Parathyroid adenoma (tissue), 2 donors: ENCODE measurements at regions not wholly inside any gene's neighbourhood (a gene's known extent, or its start where the extent isn't known, plus 50 kb on each side); places are given as distances from the start of the nearest gene placed in this dataset.

ENCODE experiments used
- H2AFZ ChIP-seq: fragments of 300-600 bp; sonication (generic); one replicate; pipeline ENCODE4 v1.7.0; 2017; ENCODE audit warnings: antibody characterized with exemption, mild to moderate bottlenecking
- H3K27ac ChIP-seq: fragments of 300-600 bp; sonication (generic); one replicate; pipeline ENCODE4 v1.7.0; 2017
- H3K27me3 ChIP-seq: fragments of 300-600 bp; sonication (generic); one replicate; pipeline ENCODE4 v1.7.0; 2017; ENCODE audit warnings: low read length; ENCODE audit not compliant: control insufficient read depth, insufficient read depth
- H3K36me3 ChIP-seq: fragments of 300-600 bp; sonication (generic); one replicate; pipeline ENCODE4 v1.7.0; 2017; ENCODE audit warnings: low read length; ENCODE audit not compliant: control insufficient read depth, insufficient read depth
- H3K4me1 ChIP-seq: fragments of 300-600 bp; sonication (generic); one replicate; pipeline ENCODE4 v1.7.0; 2017; ENCODE audit warnings: control low read depth
- H3K4me2 ChIP-seq: fragments of 300-600 bp; sonication (generic); one replicate; pipeline ENCODE4 v1.7.0; 2017; ENCODE audit warnings: low read length
- H3K4me3 ChIP-seq: fragments of 300-600 bp; sonication (generic); one replicate; pipeline ENCODE4 v1.7.0; 2017; ENCODE audit warnings: low read depth, low read length
- H3K79me2 ChIP-seq: fragments of 300-600 bp; sonication (generic); one replicate; pipeline ENCODE4 v1.7.0; 2017; ENCODE audit warnings: control low read depth
- H3K9ac ChIP-seq: fragments of 300-600 bp; sonication (generic); one replicate; pipeline ENCODE4 v1.7.0; 2017; ENCODE audit warnings: mild to moderate bottlenecking
- H3K9me3 ChIP-seq: fragments of 300-600 bp; sonication (generic); one replicate; pipeline ENCODE4 v1.7.0; 2017; ENCODE audit warnings: low read length; ENCODE audit not compliant: control insufficient read depth
- TF ChIP-seq, protein P1 (sequence below): fragments of 300-600 bp; sonication (generic); IDR thresholded peaks from one replicate; pipeline ENCODE4 v1.7.0; 2017; ENCODE audit warnings: antibody characterized with exemption, mild to moderate bottlenecking
- donor health status: primary hyperparathyroidism.

DNA sequence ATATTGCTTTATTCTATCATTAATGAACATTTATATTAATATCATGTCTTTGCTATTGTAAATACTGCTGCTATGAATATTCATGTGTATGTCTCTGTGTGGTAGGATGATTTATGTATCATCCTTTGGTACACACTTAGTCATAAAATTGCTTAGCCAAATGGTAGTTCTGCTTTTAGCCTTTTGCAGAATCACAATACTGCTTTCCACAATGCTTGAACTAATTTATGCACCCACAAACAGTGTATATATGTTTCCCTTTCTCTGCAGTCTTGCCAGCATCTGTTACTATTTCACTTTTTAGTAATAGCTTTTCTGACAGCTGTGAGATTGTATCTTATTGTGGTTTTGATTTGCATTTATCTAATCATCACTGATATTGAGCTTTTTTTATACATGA, 254.3 kb upstream of the RBMY1B start:
- no peak overlapping the region for H3K9ac ChIP-seq
- H3K27me3 ChIP-seq: no peaks in the 10 kb centered on the region
- no peak overlapping the region for H3K4me3 ChIP-seq
- H3K27ac ChIP-seq: no peak overlapping the region
- TF ChIP-seq, protein P1, sequence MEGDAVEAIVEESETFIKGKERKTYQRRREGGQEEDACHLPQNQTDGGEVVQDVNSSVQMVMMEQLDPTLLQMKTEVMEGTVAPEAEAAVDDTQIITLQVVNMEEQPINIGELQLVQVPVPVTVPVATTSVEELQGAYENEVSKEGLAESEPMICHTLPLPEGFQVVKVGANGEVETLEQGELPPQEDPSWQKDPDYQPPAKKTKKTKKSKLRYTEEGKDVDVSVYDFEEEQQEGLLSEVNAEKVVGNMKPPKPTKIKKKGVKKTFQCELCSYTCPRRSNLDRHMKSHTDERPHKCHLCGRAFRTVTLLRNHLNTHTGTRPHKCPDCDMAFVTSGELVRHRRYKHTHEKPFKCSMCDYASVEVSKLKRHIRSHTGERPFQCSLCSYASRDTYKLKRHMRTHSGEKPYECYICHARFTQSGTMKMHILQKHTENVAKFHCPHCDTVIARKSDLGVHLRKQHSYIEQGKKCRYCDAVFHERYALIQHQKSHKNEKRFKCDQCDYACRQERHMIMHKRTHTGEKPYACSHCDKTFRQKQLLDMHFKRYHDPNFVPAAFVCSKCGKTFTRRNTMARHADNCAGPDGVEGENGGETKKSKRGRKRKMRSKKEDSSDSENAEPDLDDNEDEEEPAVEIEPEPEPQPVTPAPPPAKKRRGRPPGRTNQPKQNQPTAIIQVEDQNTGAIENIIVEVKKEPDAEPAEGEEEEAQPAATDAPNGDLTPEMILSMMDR: no peak
- no peaks in the 10 kb centered on the region for H3K9me3 ChIP-seq
- no peak overlapping the region for H3K4me2 ChIP-seq
- no peak overlapping the region for H2AFZ ChIP-seq
- no peaks in the 10 kb centered on the region for H3K36me3 ChIP-seq
- H3K4me1 ChIP-seq: no peaks in the 10 kb centered on the region
- no peaks in the 10 kb centered on the region for H3K79me2 ChIP-seq

DNA sequence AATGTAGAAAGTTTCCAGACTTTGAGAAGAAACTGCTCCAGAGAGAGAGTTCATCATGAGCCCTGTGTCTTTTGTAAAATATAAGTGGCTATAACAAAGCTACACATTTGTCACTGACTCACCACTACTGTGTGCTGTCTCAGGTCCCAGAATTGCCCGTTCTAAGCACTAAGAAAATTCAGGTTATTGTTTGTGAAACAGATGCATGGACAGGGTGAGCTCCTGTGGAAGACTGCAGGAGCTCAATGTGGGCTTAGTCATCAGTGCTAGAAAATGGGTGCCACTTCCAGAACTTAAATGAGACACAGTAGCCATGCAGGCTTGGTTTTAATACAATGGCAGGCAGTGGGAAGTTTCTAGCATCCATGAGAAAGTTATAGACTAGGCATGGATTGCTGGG, 251.4 kb upstream of the RBMY1B start:
- TF ChIP-seq, protein P1: no peak
- H3K4me1 ChIP-seq: no peaks in the 10 kb centered on the region
- H3K4me3 ChIP-seq: no peak overlapping the region
- H3K4me2 ChIP-seq: no peak overlapping the region
- H3K27ac ChIP-seq: no peak overlapping the region
- no peak overlapping the region for H2AFZ ChIP-seq
- H3K27me3 ChIP-seq: no peaks in the 10 kb centered on the region
- H3K9ac ChIP-seq: no peak overlapping the region
- H3K9me3 ChIP-seq: no peaks in the 10 kb centered on the region
- no peaks in the 10 kb centered on the region for H3K79me2 ChIP-seq
- no peaks in the 10 kb centered on the region for H3K36me3 ChIP-seq

DNA sequence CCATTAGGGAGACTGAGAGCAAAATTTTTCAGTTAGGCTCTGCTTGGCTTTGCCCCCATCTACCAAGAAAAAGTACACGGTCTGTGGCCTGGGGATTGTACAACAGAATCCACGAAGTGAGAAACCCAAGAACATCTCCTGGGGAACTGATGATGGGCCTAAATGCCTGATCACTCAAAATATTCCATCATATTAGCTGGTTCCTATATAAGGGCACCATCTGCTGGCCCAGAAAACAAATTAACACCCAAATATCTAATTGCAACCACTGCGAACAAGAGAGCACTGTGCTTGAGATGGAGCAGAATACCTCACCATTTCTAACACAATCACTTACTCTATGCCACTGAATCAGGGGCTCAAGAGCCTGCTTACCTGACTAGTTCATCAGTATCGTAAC, 250.8 kb upstream of the RBMY1B start:
- no peak overlapping the region for H2AFZ ChIP-seq
- no peaks in the 10 kb centered on the region for H3K27me3 ChIP-seq
- H3K4me1 ChIP-seq: no peaks in the 10 kb centered on the region
- no peak overlapping the region for H3K9ac ChIP-seq
- no peaks in the 10 kb centered on the region for H3K36me3 ChIP-seq
- H3K79me2 ChIP-seq: no peaks in the 10 kb centered on the region
- TF ChIP-seq, protein P1: no peak
- H3K4me2 ChIP-seq: no peak overlapping the region
- H3K9me3 ChIP-seq: no peaks in the 10 kb centered on the region
- H3K27ac ChIP-seq: no peak overlapping the region
- no peak overlapping the region for H3K4me3 ChIP-seq

DNA sequence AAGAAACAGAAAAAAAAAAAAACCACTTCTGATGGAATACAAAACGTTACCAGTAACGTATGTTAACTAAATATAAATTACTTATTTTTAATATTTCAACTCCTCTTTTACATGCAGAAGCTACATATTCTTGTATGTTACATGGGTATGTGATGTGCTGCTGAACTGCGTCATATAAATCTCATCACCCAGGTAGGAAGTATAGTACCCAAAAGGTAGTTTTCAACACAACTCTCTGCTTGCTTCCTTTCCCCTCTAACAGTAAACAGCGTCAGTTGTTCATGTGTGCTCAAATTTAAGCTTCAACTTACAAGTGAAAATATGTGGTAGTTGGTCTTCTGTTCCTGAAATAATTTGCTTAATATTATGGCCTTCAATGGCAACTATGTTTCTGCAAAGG, 250.0 kb upstream of the RBMY1B start:
- H3K79me2 ChIP-seq: no peaks in the 10 kb centered on the region

DNA sequence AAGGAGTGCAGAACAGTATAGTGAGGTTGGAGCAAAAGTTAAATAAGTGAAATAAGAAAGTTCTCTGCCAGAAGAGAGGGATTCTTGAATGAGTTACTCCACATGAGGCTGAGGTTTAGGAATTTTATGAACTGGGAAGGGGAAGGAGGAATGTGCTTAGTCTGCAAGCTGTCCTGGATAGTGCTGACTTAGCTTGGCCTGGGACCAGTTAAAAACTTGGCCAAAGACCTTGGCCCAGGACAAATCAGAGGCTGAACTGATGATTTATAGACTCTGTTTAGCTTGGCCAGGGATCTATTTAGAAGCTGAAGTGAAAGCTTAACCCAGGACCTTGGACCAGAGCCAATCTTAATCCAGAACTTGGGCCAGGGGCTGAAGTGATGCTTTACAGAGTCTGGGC, 244.4 kb upstream of the RBMY1B start:
- Histone ChIP-seq H3K9ac (no peak overlapping the region), H3K27me3 (no peaks in the 10 kb centered on the region), H2AFZ (no peak overlapping the region), H3K79me2 (no peaks in the 10 kb centered on the region), H3K4me3 (no peak overlapping the region), H3K9me3 (no peaks in the 10 kb centered on the region), H3K4me1 (no peaks in the 10 kb centered on the region), H3K36me3 (no peaks in the 10 kb centered on the region), H3K4me2 (no peak overlapping the region), H3K27ac (no peak overlapping the region)
- TF ChIP-seq, protein P1: no peak

More for the DNA sequence above, 250.0 kb upstream of the RBMY1B start:
- Histone ChIP-seq H3K4me2 (no peak overlapping the region), H3K27me3 (no peaks in the 10 kb centered on the region), H3K36me3 (no peaks in the 10 kb centered on the region), H3K27ac (no peak overlapping the region), H3K9me3 (no peaks in the 10 kb centered on the region), H2AFZ (no peak overlapping the region), H3K9ac (no peak overlapping the region), H3K4me1 (no peaks in the 10 kb centered on the region), H3K4me3 (no peak overlapping the region)
- TF ChIP-seq, protein P1: no peak
